HL-60 (cell line): ENCODE measurements at regions not wholly inside any gene's neighbourhood (a gene's known extent, or its start where the extent isn't known, plus 50 kb on each side); places are given as distances from the start of the nearest gene placed in this dataset.

Source experiments
- DNase-seq, 2 experiments: peaks; one replicate each; pipeline ENCODE4 v3.0.0-alpha.2; 2010 to 2020; ENCODE audit warnings: low read depth in 1 of 2, low spot score in 1 of 2
- H3K27ac ChIP-seq: fragments of 250-450 bp; sonication (Bioruptor Pico); replicated peaks from 2 replicates; pipeline ENCODE4 v1.5.1; 2020; ENCODE audit warnings: mild to moderate bottlenecking, moderate library complexity
- H3K27me3 ChIP-seq: fragments of 250-450 bp; sonication (Bioruptor Pico); 2 replicates; pipeline ENCODE4 v1.5.1; 2021; ENCODE audit warnings: mild to moderate bottlenecking, moderate library complexity; ENCODE audit not compliant: insufficient read depth, poor library complexity, severe bottlenecking
- H3K4me3 ChIP-seq: replicated peaks from 2 replicates; pipeline ENCODE4 v1.5.1; 2011; ENCODE audit warnings: mild to moderate bottlenecking, control low read depth, low read length; ENCODE audit not compliant: insufficient read depth
- GABPA ChIP-seq: IDR thresholded peaks from 2 replicates; pipeline ENCODE4 v1.6.1; 2012; ENCODE audit warnings: low read depth
- POLR2AphosphoS5 ChIP-seq: IDR thresholded peaks from 2 replicates; pipeline ENCODE4 v1.6.1; 2012; ENCODE audit warnings: low read depth
- SPI1 ChIP-seq: IDR thresholded peaks from 2 replicates; pipeline ENCODE4 v1.6.1; 2012; ENCODE audit warnings: low read depth, mild to moderate bottlenecking, borderline replicate concordance
- TF ChIP-seq, protein P1 (sequence below): IDR thresholded peaks from one replicate; pipeline ENCODE4 v1.5.1; 2011; ENCODE audit warnings: low read length, control low read depth, inconsistent platforms; ENCODE audit not compliant: insufficient read depth
- TF ChIP-seq, protein P2 (sequence below): IDR thresholded peaks from 2 replicates; pipeline ENCODE4 v1.6.1; 2012; ENCODE audit warnings: low read depth; ENCODE audit not compliant: insufficient replicate concordance

DNA sequence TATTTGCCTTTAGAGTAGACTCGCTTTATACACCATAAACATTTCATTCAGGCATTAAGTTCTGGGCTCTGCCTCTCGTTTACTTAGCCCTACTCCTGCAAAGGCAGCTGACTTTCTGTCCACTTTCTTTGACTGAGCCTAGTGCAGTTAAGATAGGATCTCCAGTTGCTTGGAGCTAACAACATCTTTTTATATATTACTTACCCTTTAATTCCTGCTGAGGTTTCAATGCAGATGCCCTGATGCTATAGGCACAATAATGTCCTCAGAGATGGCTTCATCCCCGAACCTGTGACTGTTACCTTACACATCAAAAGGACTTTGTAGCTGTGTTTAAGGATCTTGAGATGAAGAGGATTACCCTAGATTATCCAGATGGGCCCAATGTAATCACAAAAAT is 505.8 kb upstream of the TNP1 start:
- TF ChIP-seq, protein P1, sequence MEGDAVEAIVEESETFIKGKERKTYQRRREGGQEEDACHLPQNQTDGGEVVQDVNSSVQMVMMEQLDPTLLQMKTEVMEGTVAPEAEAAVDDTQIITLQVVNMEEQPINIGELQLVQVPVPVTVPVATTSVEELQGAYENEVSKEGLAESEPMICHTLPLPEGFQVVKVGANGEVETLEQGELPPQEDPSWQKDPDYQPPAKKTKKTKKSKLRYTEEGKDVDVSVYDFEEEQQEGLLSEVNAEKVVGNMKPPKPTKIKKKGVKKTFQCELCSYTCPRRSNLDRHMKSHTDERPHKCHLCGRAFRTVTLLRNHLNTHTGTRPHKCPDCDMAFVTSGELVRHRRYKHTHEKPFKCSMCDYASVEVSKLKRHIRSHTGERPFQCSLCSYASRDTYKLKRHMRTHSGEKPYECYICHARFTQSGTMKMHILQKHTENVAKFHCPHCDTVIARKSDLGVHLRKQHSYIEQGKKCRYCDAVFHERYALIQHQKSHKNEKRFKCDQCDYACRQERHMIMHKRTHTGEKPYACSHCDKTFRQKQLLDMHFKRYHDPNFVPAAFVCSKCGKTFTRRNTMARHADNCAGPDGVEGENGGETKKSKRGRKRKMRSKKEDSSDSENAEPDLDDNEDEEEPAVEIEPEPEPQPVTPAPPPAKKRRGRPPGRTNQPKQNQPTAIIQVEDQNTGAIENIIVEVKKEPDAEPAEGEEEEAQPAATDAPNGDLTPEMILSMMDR: no peak
- Histone ChIP-seq H3K27ac (no peak overlapping the region), H3K4me3 (no peak overlapping the region), H3K27me3 (no peaks in the 10 kb centered on the region)
- no peak for DNase-seq

DNA sequence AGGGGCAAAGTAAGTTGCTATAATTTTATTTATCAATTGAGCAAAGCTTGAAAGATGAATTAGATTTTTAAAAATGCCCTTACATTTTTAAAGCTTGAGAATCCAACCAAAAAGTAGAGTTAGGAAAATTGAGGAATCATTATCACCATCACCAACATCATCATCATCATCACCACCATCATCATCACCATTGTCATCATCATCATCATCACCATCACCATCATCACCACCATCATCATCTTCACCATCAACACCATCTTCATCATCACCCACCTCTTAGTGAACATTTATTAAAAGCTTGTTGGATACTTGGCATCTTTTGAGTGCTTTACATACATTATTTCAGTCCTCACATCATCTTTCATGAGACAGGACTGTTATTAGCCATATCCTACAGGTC is 504.4 kb upstream of the TNP1 start:
- no peak overlapping the region for H3K27ac ChIP-seq
- no peaks in the 10 kb centered on the region for H3K27me3 ChIP-seq
- H3K4me3 ChIP-seq: no peak overlapping the region
- TF ChIP-seq, protein P2, sequence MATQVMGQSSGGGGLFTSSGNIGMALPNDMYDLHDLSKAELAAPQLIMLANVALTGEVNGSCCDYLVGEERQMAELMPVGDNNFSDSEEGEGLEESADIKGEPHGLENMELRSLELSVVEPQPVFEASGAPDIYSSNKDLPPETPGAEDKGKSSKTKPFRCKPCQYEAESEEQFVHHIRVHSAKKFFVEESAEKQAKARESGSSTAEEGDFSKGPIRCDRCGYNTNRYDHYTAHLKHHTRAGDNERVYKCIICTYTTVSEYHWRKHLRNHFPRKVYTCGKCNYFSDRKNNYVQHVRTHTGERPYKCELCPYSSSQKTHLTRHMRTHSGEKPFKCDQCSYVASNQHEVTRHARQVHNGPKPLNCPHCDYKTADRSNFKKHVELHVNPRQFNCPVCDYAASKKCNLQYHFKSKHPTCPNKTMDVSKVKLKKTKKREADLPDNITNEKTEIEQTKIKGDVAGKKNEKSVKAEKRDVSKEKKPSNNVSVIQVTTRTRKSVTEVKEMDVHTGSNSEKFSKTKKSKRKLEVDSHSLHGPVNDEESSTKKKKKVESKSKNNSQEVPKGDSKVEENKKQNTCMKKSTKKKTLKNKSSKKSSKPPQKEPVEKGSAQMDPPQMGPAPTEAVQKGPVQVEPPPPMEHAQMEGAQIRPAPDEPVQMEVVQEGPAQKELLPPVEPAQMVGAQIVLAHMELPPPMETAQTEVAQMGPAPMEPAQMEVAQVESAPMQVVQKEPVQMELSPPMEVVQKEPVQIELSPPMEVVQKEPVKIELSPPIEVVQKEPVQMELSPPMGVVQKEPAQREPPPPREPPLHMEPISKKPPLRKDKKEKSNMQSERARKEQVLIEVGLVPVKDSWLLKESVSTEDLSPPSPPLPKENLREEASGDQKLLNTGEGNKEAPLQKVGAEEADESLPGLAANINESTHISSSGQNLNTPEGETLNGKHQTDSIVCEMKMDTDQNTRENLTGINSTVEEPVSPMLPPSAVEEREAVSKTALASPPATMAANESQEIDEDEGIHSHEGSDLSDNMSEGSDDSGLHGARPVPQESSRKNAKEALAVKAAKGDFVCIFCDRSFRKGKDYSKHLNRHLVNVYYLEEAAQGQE: no peak
- no peak for TF ChIP-seq POLR2AphosphoS5
- TF ChIP-seq, protein P1: no peak
- no peak for TF ChIP-seq SPI1
- TF ChIP-seq GABPA: no peak
- DNase-seq: no peak

DNA sequence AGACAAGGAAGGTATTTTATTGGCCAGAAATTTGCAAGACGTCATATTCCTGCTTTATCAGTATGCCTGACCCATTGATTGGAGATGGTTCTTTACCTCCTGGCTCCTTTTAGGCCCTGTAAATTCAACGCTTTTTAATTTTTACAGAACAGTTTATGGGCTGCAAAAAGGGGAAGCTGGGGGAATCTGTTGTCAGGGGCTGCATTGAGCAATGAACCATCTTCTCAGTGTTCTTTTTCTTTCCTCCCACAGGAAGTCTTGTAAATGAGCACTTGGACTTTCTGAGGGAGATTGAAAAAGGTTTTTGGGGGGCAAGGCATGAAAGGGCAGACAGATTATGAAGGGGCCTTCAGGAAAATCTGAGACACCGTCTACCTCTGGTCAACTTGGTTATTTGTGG is 503.6 kb upstream of the TNP1 start:
- DNase-seq: peak in 1 of 2 experiments; percentile 72
- peak; percentile 84 for TF ChIP-seq SPI1
- TF ChIP-seq, protein P2: no peak
- TF ChIP-seq POLR2AphosphoS5: no peak

DNA sequence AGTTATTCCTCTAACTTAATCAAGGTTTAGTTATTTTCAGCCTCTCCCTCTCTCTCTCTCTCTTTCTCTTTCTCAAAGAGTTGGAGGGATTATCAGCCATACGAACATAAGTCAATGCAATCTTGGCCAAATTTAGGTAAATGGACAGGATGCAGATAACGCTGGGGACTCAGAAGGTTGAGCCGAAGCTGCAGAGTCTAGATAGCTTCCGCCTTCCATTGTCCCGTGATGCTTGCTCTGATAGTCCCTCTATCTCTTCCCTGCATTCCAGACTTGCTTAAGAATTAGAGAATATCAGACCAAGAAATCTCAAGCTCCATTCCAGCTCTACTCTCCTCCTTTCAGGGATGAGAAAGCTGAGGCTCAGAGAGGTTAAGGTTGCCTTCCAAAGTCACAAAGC is 502.8 kb upstream of the TNP1 start:
- TF ChIP-seq, protein P2: no peak
- TF ChIP-seq, protein P1: no peak
- TF ChIP-seq GABPA: no peak
- TF ChIP-seq SPI1: no peak
- TF ChIP-seq POLR2AphosphoS5: no peak
- Histone ChIP-seq H3K27ac (peak overlapping the region; percentile 35), H3K4me3 (no peak overlapping the region), H3K27me3 (no peaks in the 10 kb centered on the region)
- no peak for DNase-seq

More for the DNA sequence above, 503.6 kb upstream of the TNP1 start:
- Histone ChIP-seq H3K27ac (no peak overlapping the region; the same call in 1 of the 2 replicates), H3K4me3 (no peak overlapping the region), H3K27me3 (no peaks in the 10 kb centered on the region)
